Esophagus squamous epithelium (tissue), 4 donors: ENCODE measurements at regions not wholly inside any gene's neighbourhood (a gene's known extent, or its start where the extent isn't known, plus 50 kb on each side); places are given as distances from the start of the nearest gene placed in this dataset.

Source experiments
- CTCF ChIP-seq, 6 experiments: fragments of 450-650 bp in 4 of 6; fragments of 200-600 bp in 2 of 6; sonication (generic) in 2 of 6; IDR thresholded peaks; one replicate each; pipeline ENCODE4 v1.5.1; 2016 to 2019; ENCODE audit warnings: antibody characterized with exemption in 6 of 6, mild to moderate bottlenecking in 4 of 6, moderate library complexity in 4 of 6
- POLR2A ChIP-seq, 4 donors: fragments of 450-650 bp; IDR thresholded peaks; one replicate each; pipeline ENCODE4 v1.6.1; 2017; ENCODE audit warnings: antibody characterized with exemption in 4 of 4, mild to moderate bottlenecking in 4 of 4, moderate library complexity in 3 of 4

GRCh38 chr11:27912916-27913315 lies 195.0 kb downstream of the KIF18A start:
- no peak for TF ChIP-seq CTCF (IDR thresholded peaks at IDR 0.05)
- no peak for TF ChIP-seq POLR2A (IDR thresholded peaks at IDR 0.05)
